ENCODE measurements at regions not wholly inside any gene's neighbourhood (a gene's known extent, or its start where the extent isn't known, plus 50 kb on each side); places are given as distances from the start of the nearest gene placed in this dataset.

GRCh38 chr13:33394294-33394932 is 108.9 kb upstream of the STARD13 start:
- Histone ChIP-seq H3K9ac (ENCODE audit: extremely low read depth, insufficient read length, low read length) (no peak overlapping the region), H2BK120ac (ENCODE audit: low read depth, low read length, poor library complexity, severe bottlenecking) (no peak overlapping the region), H3K18ac (ENCODE audit: insufficient read length, low read depth, low read length) (no peak overlapping the region), H2BK5ac (ENCODE audit: insufficient read length, low read length) (no peak overlapping the region), H3K9me3 (ENCODE audit: control insufficient read depth, low read depth, low read length) (no peaks in the 10 kb centered on the region), H3K79me2 (ENCODE audit: insufficient read depth, low read length) (no peaks in the 10 kb centered on the region), H3K27me3 (ENCODE audit: insufficient read depth, low read length) (no peaks in the 10 kb centered on the region), H4K5ac (ENCODE audit: insufficient read length, low read depth, low read length) (no peak overlapping the region), H3K79me1 (ENCODE audit: insufficient read depth, low read depth, low read length, poor library complexity, severe bottlenecking) (no peaks in the 10 kb centered on the region), H2AFZ (ENCODE audit: low read length) (no peak overlapping the region), H3K4me2 (ENCODE audit: insufficient read depth, insufficient read length, low read length) (no peak overlapping the region), H3K27ac (ENCODE audit: insufficient read length, low read depth, low read length) (no peak overlapping the region), H2BK20ac (ENCODE audit: low read depth, low read length, poor library complexity, severe bottlenecking) (no peak overlapping the region), H2AK5ac (ENCODE audit: insufficient read length, low read length) (no peak overlapping the region), H3K23me2 (ENCODE audit: insufficient read length, low read depth, low read length, poor library complexity, severe bottlenecking) (no peaks in the 10 kb centered on the region), H3T11ph (ENCODE audit: low read length) (no peak overlapping the region), H4K8ac (replicated peaks; ENCODE audit: insufficient read length, low read depth, low read length) (no peak overlapping the region), H3K23ac (ENCODE audit: insufficient read length, low read depth, low read length) (no peak overlapping the region), H4K91ac (ENCODE audit: insufficient read length, low read depth, low read length) (no peak overlapping the region), H2BK15ac (ENCODE audit: low read depth, low read length) (no peak overlapping the region), H3K4ac (ENCODE audit: low read depth, low read length) (no peak overlapping the region), H3K56ac (ENCODE audit: insufficient read length, low read depth, low read length) (no peak overlapping the region), H4K20me1 (ENCODE audit: control insufficient read depth, insufficient read depth, insufficient read length) (no peaks in the 10 kb centered on the region), H3K4me1 (ENCODE audit: insufficient read depth, low read length) (no peaks in the 10 kb centered on the region), H2BK12ac (ENCODE audit: insufficient read length, low read depth, low read length) (no peak overlapping the region), H3K14ac (ENCODE audit: insufficient read depth, low read length) (no peak overlapping the region)
- Mint-ChIP-seq H3K27me3 (ENCODE audit: low read depth) (no peaks in the 10 kb centered on the region), H3K36me3 (ENCODE audit: insufficient read depth in 1 of 3, low read depth in 3 of 3) (no peaks in the 10 kb centered on the region), H3K4me1 (no peaks in the 10 kb centered on the region), H3K4me3 (no peak overlapping the region), H3K27ac (no peak overlapping the region; a peak in 1 of 7 replicates), H3K9me3 (no peaks in the 10 kb centered on the region; a peak in 2 of 5 replicates)
- no CpG with 5 or more reads among the region's 3 CpGs for WGBS (ENCODE audit: extremely low coverage, insufficient read length, low lambda C conversion rate)
- DNase-seq, result no peak
- TF ChIP-seq, protein P1, sequence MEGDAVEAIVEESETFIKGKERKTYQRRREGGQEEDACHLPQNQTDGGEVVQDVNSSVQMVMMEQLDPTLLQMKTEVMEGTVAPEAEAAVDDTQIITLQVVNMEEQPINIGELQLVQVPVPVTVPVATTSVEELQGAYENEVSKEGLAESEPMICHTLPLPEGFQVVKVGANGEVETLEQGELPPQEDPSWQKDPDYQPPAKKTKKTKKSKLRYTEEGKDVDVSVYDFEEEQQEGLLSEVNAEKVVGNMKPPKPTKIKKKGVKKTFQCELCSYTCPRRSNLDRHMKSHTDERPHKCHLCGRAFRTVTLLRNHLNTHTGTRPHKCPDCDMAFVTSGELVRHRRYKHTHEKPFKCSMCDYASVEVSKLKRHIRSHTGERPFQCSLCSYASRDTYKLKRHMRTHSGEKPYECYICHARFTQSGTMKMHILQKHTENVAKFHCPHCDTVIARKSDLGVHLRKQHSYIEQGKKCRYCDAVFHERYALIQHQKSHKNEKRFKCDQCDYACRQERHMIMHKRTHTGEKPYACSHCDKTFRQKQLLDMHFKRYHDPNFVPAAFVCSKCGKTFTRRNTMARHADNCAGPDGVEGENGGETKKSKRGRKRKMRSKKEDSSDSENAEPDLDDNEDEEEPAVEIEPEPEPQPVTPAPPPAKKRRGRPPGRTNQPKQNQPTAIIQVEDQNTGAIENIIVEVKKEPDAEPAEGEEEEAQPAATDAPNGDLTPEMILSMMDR (conservative IDR thresholded peaks at IDR 0.05), result no peak
